ENCODE measurements at regions not wholly inside any gene's neighbourhood (a gene's known extent, or its start where the extent isn't known, plus 50 kb on each side); places are given as distances from the start of the nearest gene placed in this dataset.

DNA sequence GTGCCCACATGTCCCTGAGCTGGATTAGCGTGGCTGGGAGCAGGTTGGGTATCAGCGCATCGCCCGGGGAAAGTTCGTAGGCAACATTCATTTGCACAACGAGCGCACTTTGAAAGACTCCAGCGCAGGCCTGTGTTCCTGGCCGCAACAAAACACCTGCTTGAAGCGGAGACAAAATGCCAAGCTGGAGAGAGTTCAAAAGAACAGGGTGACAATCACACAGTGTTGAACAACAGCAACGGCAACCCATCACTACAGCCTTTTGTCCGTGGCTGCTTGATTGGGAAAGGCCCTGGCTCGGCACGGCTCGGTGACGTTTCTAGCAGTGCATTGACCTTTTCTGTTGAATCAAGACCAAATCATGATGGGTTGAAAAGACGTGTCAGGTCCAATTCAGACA lies 336.3 kb downstream of the IRX1 start:
- TF ChIP-seq SPI1 (IDR thresholded peaks at IDR 0.05; ENCODE audit: borderline replicate concordance, low read depth) (no peak), POLR2AphosphoS5 (IDR thresholded peaks at IDR 0.05; ENCODE audit: low read depth) (no peak), GABPA (IDR thresholded peaks at IDR 0.05; ENCODE audit: low read depth) (no peak)
- TF ChIP-seq, protein P1, sequence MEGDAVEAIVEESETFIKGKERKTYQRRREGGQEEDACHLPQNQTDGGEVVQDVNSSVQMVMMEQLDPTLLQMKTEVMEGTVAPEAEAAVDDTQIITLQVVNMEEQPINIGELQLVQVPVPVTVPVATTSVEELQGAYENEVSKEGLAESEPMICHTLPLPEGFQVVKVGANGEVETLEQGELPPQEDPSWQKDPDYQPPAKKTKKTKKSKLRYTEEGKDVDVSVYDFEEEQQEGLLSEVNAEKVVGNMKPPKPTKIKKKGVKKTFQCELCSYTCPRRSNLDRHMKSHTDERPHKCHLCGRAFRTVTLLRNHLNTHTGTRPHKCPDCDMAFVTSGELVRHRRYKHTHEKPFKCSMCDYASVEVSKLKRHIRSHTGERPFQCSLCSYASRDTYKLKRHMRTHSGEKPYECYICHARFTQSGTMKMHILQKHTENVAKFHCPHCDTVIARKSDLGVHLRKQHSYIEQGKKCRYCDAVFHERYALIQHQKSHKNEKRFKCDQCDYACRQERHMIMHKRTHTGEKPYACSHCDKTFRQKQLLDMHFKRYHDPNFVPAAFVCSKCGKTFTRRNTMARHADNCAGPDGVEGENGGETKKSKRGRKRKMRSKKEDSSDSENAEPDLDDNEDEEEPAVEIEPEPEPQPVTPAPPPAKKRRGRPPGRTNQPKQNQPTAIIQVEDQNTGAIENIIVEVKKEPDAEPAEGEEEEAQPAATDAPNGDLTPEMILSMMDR (IDR thresholded peaks at IDR 0.05; ENCODE audit: insufficient read depth, low read length), result no peak
- TF ChIP-seq, protein P2, sequence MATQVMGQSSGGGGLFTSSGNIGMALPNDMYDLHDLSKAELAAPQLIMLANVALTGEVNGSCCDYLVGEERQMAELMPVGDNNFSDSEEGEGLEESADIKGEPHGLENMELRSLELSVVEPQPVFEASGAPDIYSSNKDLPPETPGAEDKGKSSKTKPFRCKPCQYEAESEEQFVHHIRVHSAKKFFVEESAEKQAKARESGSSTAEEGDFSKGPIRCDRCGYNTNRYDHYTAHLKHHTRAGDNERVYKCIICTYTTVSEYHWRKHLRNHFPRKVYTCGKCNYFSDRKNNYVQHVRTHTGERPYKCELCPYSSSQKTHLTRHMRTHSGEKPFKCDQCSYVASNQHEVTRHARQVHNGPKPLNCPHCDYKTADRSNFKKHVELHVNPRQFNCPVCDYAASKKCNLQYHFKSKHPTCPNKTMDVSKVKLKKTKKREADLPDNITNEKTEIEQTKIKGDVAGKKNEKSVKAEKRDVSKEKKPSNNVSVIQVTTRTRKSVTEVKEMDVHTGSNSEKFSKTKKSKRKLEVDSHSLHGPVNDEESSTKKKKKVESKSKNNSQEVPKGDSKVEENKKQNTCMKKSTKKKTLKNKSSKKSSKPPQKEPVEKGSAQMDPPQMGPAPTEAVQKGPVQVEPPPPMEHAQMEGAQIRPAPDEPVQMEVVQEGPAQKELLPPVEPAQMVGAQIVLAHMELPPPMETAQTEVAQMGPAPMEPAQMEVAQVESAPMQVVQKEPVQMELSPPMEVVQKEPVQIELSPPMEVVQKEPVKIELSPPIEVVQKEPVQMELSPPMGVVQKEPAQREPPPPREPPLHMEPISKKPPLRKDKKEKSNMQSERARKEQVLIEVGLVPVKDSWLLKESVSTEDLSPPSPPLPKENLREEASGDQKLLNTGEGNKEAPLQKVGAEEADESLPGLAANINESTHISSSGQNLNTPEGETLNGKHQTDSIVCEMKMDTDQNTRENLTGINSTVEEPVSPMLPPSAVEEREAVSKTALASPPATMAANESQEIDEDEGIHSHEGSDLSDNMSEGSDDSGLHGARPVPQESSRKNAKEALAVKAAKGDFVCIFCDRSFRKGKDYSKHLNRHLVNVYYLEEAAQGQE (IDR thresholded peaks at IDR 0.05; ENCODE audit: insufficient replicate concordance, low read depth), result no peak
